HCT116 (cell line): ENCODE measurements at regions not wholly inside any gene's neighbourhood (a gene's known extent, or its start where the extent isn't known, plus 50 kb on each side); places are given as distances from the start of the nearest gene placed in this dataset.

Source experiments
- ATAC-seq: fragments of 200-7000 bp; cut with Tn5 transposase; 2 replicates; pipeline ENCODE4 v1.9.1; 2020; ENCODE audit warnings: mild to moderate bottlenecking, moderate library complexity
- BruUV-seq: library from RNA; stranded (reverse); fragments of 400-500 nt; replicated peaks from 2 replicates; lab custom pipeline; 2021; lab: Mats Ljungman, UMichigan
- CTCF ChIA-PET: fragments of 300-600 bp; sonication (Branson Sonifier 250); formaldehyde crosslinking; loops from one replicate; lab custom pipeline; 2021; ENCODE audit warnings: antibody characterized with exemption; lab: Charles Lee
- POLR2A ChIA-PET: fragments of 300-600, 350-600 bp; sonication (Branson Sonifier 250); formaldehyde crosslinking; loops from one replicate; lab custom pipeline; 2021; ENCODE audit warnings: antibody characterized with exemption; lab: Charles Lee
- RAD21 ChIA-PET, 2 experiments: fragments of 300-600 bp; sonication (Branson Sonifier 250); formaldehyde crosslinking; loops; one replicate each; lab custom pipeline; 2023; ENCODE audit warnings: low total read pairs in 2 of 2; ENCODE audit not compliant: uncharacterized antibody in 2 of 2, unreplicated experiment in 2 of 2, low non-redundant PET in 1 of 2; lab: Charles Lee
- DNase-seq: peaks from one replicate; pipeline ENCODE4 v3.0.0-alpha.2; 2010; ENCODE audit warnings: low read depth, low spot score
- H2AFZ ChIP-seq: fragments of 200-600 bp; shearing (Covaris generic), sonication (generic); 2 replicates; pipeline ENCODE4 v1.6.1; 2017; ENCODE audit warnings: low read depth, mixed run types, mixed read lengths, antibody characterized with exemption, low read length; ENCODE audit not compliant: poor library complexity, severe bottlenecking
- H3K27ac ChIP-seq: 2 replicates; pipeline ENCODE4 v1.5.1; 2012; ENCODE audit warnings: low read depth, low read length
- H3K27me3 ChIP-seq: fragments of 200-600 bp; sonication (generic); 2 replicates; pipeline ENCODE4 v1.6.1; 2016; ENCODE audit warnings: mixed run types, low read length, mixed read lengths; ENCODE audit not compliant: insufficient read depth
- H3K36me3 ChIP-seq, 2 experiments: fragments of 200-500 bp in 1 of 2; fragments of 200-600 bp in 1 of 2; sonication (Bioruptor generic) in 1 of 2; sonication (generic) in 1 of 2; 2 replicates each; pipeline versions ENCODE4 v1.5.1 to v1.6.1; 2014 to 2016; ENCODE audit warnings: low read length in 2 of 2, inconsistent platforms in 1 of 2, mixed read lengths in 1 of 2, mixed run types in 1 of 2; ENCODE audit not compliant: insufficient read depth in 2 of 2, control insufficient read depth in 1 of 2
- H3K4me1 ChIP-seq, 2 experiments: fragments of 200-600 bp in 1 of 2; sonication (generic) in 1 of 2; 2 replicates each; pipeline versions ENCODE4 v1.5.1 to v1.6.1; 2012 to 2017; ENCODE audit warnings: low read length in 2 of 2, inconsistent platforms in 1 of 2, mild to moderate bottlenecking in 1 of 2, mixed read lengths in 1 of 2, mixed run types in 1 of 2, moderate library complexity in 1 of 2; ENCODE audit not compliant: insufficient read depth in 2 of 2, control insufficient read depth in 1 of 2
- H3K4me2 ChIP-seq: fragments of 200-600 bp; sonication (generic); 2 replicates; pipeline ENCODE4 v1.6.1; 2017; ENCODE audit warnings: mixed run types, low read length, mixed read lengths
- H3K4me3 ChIP-seq, 2 experiments: fragments of 200-600 bp in 1 of 2; sonication (generic) in 1 of 2; replicated peaks in 1 of 2; 2 replicates each; pipeline ENCODE4 v1.5.1; 2011 to 2016; ENCODE audit warnings: low read length in 2 of 2, control low read depth in 1 of 2, low read depth in 1 of 2, mild to moderate bottlenecking in 1 of 2, mixed read lengths in 1 of 2, mixed run types in 1 of 2
- H3K79me2 ChIP-seq: fragments of 200-600 bp; sonication (generic); 2 replicates; pipeline ENCODE4 v1.6.1; 2017; ENCODE audit warnings: mild to moderate bottlenecking, mixed run types, low read length, moderate library complexity, mixed read lengths; ENCODE audit not compliant: insufficient read depth
- H3K9ac ChIP-seq: fragments of 200-600 bp; sonication (generic); 2 replicates; pipeline ENCODE4 v1.6.1; 2016; ENCODE audit warnings: low read length, mixed read lengths
- H3K9me2 ChIP-seq: fragments of 200-600 bp; sonication (generic), shearing (Covaris generic); 2 replicates; pipeline ENCODE4 v1.6.1; 2017; ENCODE audit warnings: mixed run types, mild to moderate bottlenecking, moderate library complexity; ENCODE audit not compliant: insufficient read depth
- H3K9me3 ChIP-seq, 2 experiments: fragments of 200-500 bp in 1 of 2; fragments of 200-600 bp in 1 of 2; sonication (Bioruptor generic) in 1 of 2; sonication (generic) in 1 of 2; 2 replicates each; pipeline ENCODE4 v1.6.1; 2014 to 2017; ENCODE audit warnings: low read length in 2 of 2, mixed read lengths in 2 of 2, inconsistent platforms in 1 of 2, low read depth in 1 of 2, mild to moderate bottlenecking in 1 of 2, mixed run types in 1 of 2, moderate library complexity in 1 of 2; ENCODE audit not compliant: control insufficient read depth in 1 of 2, insufficient read depth in 1 of 2
- H4K20me1 ChIP-seq: fragments of 200-600 bp; sonication (generic), shearing (Covaris generic); 2 replicates; pipeline ENCODE4 v1.6.1; 2017; ENCODE audit warnings: mixed run types, mild to moderate bottlenecking, moderate library complexity; ENCODE audit not compliant: insufficient read depth
- CBX3 ChIP-seq: IDR thresholded peaks from 2 replicates; pipeline ENCODE4 v1.6.1; 2012; ENCODE audit warnings: low read depth
- CEBPB ChIP-seq: IDR thresholded peaks from 2 replicates; pipeline ENCODE4 v1.6.1; 2012; ENCODE audit warnings: low read depth
- EGR1 ChIP-seq: IDR thresholded peaks from 2 replicates; pipeline ENCODE4 v1.6.1; 2012; ENCODE audit warnings: low read depth
- ELF1 ChIP-seq: IDR thresholded peaks from 2 replicates; pipeline ENCODE4 v1.6.1; 2012; ENCODE audit warnings: low read depth, borderline replicate concordance
- EZH2 ChIP-seq: fragments of 200-600 bp; sonication (generic); IDR thresholded peaks from 2 replicates; pipeline ENCODE4 v1.6.1; 2017; ENCODE audit warnings: antibody characterized with exemption, mixed run types
- EZH2phosphoT487 ChIP-seq: fragments of 200-600 bp; IDR thresholded peaks from 2 replicates; pipeline ENCODE4 v1.6.1; 2018; ENCODE audit warnings: antibody characterized with exemption, borderline replicate concordance
- JUND ChIP-seq: IDR thresholded peaks from 2 replicates; pipeline ENCODE4 v1.6.1; 2012
- MAX ChIP-seq: IDR thresholded peaks from 2 replicates; pipeline ENCODE4 v1.6.1; 2012
- POLR2A ChIP-seq: IDR thresholded peaks from 2 replicates; pipeline ENCODE4 v1.7.0; 2011; ENCODE audit warnings: borderline replicate concordance; ENCODE audit not compliant: insufficient read depth, insufficient read length; ENCODE audit errors: extremely low read depth
- POLR2AphosphoS5 ChIP-seq: IDR thresholded peaks from 2 replicates; pipeline ENCODE4 v1.6.1; 2011; ENCODE audit warnings: mild to moderate bottlenecking, low read depth, low read length, moderate library complexity
- SIN3A ChIP-seq: IDR thresholded peaks from 2 replicates; pipeline ENCODE4 v1.6.1; 2012; ENCODE audit warnings: low read depth
- SP1 ChIP-seq: IDR thresholded peaks from 2 replicates; pipeline ENCODE4 v1.6.1; 2012; ENCODE audit warnings: low read depth
- SRF ChIP-seq: IDR thresholded peaks from 2 replicates; pipeline ENCODE4 v1.6.1; 2012; ENCODE audit warnings: low read depth
- TCF7L2 ChIP-seq: IDR thresholded peaks from 2 replicates; pipeline ENCODE4 v1.7.0; 2011; ENCODE audit warnings: borderline replicate concordance, inconsistent platforms; ENCODE audit not compliant: insufficient read depth, insufficient read length; ENCODE audit errors: extremely low read depth
- YY1 ChIP-seq: IDR thresholded peaks from 2 replicates; pipeline ENCODE4 v1.6.1; 2011; ENCODE audit warnings: low read length, low read depth, moderate library complexity, mild to moderate bottlenecking; ENCODE audit not compliant: insufficient replicate concordance; ENCODE audit errors: extremely low read depth
- ZBTB33 ChIP-seq: IDR thresholded peaks from 2 replicates; pipeline ENCODE4 v1.6.1; 2011; ENCODE audit warnings: mild to moderate bottlenecking, low read length, moderate library complexity; ENCODE audit not compliant: insufficient replicate concordance; ENCODE audit errors: extremely low read depth
- ZFX ChIP-seq: fragments of 450-650 bp; IDR thresholded peaks from 2 replicates; pipeline ENCODE4 v1.6.1; 2017
- intact Hi-C: fragments of 100-400 bp; cut with micrococcal nuclease; formaldehyde crosslinking; loops from 2 replicates; pipeline ENCODE4 v1.10.0; 2022
- TF ChIP-seq, protein P1 (sequence below): IDR thresholded peaks from 2 replicates; pipeline ENCODE4 v1.6.1; 2012
- TF ChIP-seq, protein P2 (sequence below), 3 experiments: fragments of 200-600 bp in 1 of 3; sonication (generic) in 1 of 3; IDR thresholded peaks in 2 of 3; conservative IDR thresholded peaks in 1 of 3; 2 replicates each; pipeline ENCODE4 v1.5.1; 2012 to 2017; ENCODE audit warnings: low read depth in 2 of 3, low read length in 2 of 3, antibody characterized with exemption in 1 of 3, borderline replicate concordance in 1 of 3, control low read depth in 1 of 3, mild to moderate bottlenecking in 1 of 3, mixed read lengths in 1 of 3, mixed run types in 1 of 3, moderate library complexity in 1 of 3; ENCODE audit not compliant: insufficient read depth in 1 of 3

DNA sequence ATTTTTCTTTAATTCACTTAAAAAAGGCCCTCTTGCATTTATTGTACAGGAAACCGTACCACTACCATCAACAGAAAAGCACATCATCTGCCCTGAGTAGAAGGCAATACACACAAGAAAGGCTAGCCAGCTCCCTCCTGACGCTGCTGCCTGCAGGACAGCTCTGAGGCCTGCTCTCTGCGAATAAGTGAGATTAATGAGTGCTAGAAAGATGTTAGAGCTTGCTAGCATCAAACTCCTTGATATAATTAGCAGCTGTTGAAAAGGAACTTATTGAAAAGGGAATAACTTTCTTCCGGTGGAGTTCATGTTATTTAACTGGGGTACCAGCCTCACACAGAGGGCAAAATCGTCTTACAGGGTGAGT lies 56.1 kb downstream of the INHBB start:
- no peak overlapping the region for H3K4me3 ChIP-seq
- no TSS peak for BruUV-seq
- H3K4me1 ChIP-seq = peaks cover 16 to 44% of the 10 kb centered on the region in 2 experiments
- ChIA-PET CTCF (no interaction called here), POLR2A (no interaction called here), RAD21 (no interaction called here)
- intact Hi-C loops = no loop called here
- no peaks in the 10 kb centered on the region for H3K36me3 ChIP-seq
- no peaks in the 10 kb centered on the region for H3K27me3 ChIP-seq
- DNase-seq = no peak
- H3K9ac ChIP-seq = no peak overlapping the region
- H2AFZ ChIP-seq = no peak overlapping the region
- no peak for ATAC-seq
- no peaks in the 10 kb centered on the region for H3K9me3 ChIP-seq
- H4K20me1 ChIP-seq = no peaks in the 10 kb centered on the region
- no peak overlapping the region for H3K4me2 ChIP-seq
- no peaks in the 10 kb centered on the region for H3K79me2 ChIP-seq
- TF ChIP-seq JUND (no peak), ELF1 (no peak), YY1 (no peak), SIN3A (no peak), POLR2A (no peak), ZBTB33 (no peak), SP1 (no peak), ZFX (no peak), POLR2AphosphoS5 (no peak), TCF7L2 (no peak), CEBPB (no peak), CBX3 (no peak), EZH2 (no peak), MAX (no peak), EZH2phosphoT487 (no peak), EGR1 (no peak), SRF (no peak)
- TF ChIP-seq, protein P1, sequence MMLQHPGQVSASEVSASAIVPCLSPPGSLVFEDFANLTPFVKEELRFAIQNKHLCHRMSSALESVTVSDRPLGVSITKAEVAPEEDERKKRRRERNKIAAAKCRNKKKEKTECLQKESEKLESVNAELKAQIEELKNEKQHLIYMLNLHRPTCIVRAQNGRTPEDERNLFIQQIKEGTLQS = no peak
- TF ChIP-seq, protein P2, sequence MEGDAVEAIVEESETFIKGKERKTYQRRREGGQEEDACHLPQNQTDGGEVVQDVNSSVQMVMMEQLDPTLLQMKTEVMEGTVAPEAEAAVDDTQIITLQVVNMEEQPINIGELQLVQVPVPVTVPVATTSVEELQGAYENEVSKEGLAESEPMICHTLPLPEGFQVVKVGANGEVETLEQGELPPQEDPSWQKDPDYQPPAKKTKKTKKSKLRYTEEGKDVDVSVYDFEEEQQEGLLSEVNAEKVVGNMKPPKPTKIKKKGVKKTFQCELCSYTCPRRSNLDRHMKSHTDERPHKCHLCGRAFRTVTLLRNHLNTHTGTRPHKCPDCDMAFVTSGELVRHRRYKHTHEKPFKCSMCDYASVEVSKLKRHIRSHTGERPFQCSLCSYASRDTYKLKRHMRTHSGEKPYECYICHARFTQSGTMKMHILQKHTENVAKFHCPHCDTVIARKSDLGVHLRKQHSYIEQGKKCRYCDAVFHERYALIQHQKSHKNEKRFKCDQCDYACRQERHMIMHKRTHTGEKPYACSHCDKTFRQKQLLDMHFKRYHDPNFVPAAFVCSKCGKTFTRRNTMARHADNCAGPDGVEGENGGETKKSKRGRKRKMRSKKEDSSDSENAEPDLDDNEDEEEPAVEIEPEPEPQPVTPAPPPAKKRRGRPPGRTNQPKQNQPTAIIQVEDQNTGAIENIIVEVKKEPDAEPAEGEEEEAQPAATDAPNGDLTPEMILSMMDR (IDR thresholded peaks at IDR 0.05 in 2 of 3, conservative IDR thresholded peaks at IDR 0.05 in 1 of 3; ENCODE audit: borderline replicate concordance in 1 of 3, insufficient read depth in 1 of 3, low read depth in 2 of 3, low read length in 2 of 3) = no peak
- no peak overlapping the region for H3K27ac ChIP-seq
- no peaks in the 10 kb centered on the region for H3K9me2 ChIP-seq
